K562 (cell line): ENCODE measurements at regions not wholly inside any gene's neighbourhood (a gene's known extent, or its start where the extent isn't known, plus 50 kb on each side); places are given as distances from the start of the nearest gene placed in this dataset.

Source experiments
- AFF1 ChIP-seq, 2 experiments: fragments of 450-650 bp; IDR thresholded peaks; 2 replicates each; pipeline ENCODE4 v1.6.1; 2018; ENCODE audit warnings: mild to moderate bottlenecking in 2 of 2, low read depth in 1 of 2; ENCODE audit not compliant: partially characterized antibody in 2 of 2
- CBX8 ChIP-seq: fragments of 200-600 bp; sonication (generic); IDR thresholded peaks from 2 replicates; pipeline ENCODE4 v1.6.1; 2012; ENCODE audit warnings: borderline replicate concordance, mixed run types, low read depth, mild to moderate bottlenecking, moderate library complexity, mixed read lengths, low read length, control low read depth, inconsistent platforms; ENCODE audit not compliant: poor library complexity, severe bottlenecking; ENCODE audit errors: extremely low read depth
- CHD2 ChIP-seq: IDR thresholded peaks from 2 replicates; pipeline ENCODE4 v1.6.1; 2011; ENCODE audit warnings: low read depth, low read length
- CTCF ChIP-seq, 3 experiments: IDR thresholded peaks in 2 of 3; conservative IDR thresholded peaks in 1 of 3; 2 replicates each; pipeline ENCODE4 v1.5.1; 2011 to 2012; ENCODE audit warnings: low read length in 3 of 3, mild to moderate bottlenecking in 3 of 3, control low read depth in 2 of 3, improper control_type of control experiment in 1 of 3, inconsistent platforms in 1 of 3, low read depth in 1 of 3, mixed read lengths in 1 of 3, moderate library complexity in 1 of 3; ENCODE audit not compliant: insufficient read depth in 2 of 3
- FOXM1 ChIP-seq, 2 experiments: fragments of 450-650 bp in 1 of 2; sonication (generic) in 1 of 2; formaldehyde crosslinking in 1 of 2; IDR thresholded peaks; 2 replicates each; pipeline versions ENCODE4 v1.6.1 to v1.9.0; 2017 to 2022; ENCODE audit warnings: low read depth in 2 of 2, mild to moderate bottlenecking in 2 of 2, missing genetic modification reagents in 1 of 2, moderate library complexity in 1 of 2
- FOXP1 ChIP-seq: sonication (generic); formaldehyde crosslinking; IDR thresholded peaks from 2 replicates; pipeline ENCODE4 v1.8.0; 2022; ENCODE audit warnings: mild to moderate bottlenecking, missing genetic modification reagents
- MAFF ChIP-seq: IDR thresholded peaks from 2 replicates; pipeline ENCODE4 v1.6.1; 2012; ENCODE audit warnings: low read length, improper control_type of control experiment
- POLR2A ChIP-seq: fragments of 450-650 bp; conservative IDR thresholded peaks from 2 replicates; pipeline ENCODE4 v1.6.1; 2016
- POLR2AphosphoS5 ChIP-seq: IDR thresholded peaks from 2 replicates; pipeline ENCODE4 v1.6.1; 2011; ENCODE audit warnings: mild to moderate bottlenecking, low read depth, low read length, moderate library complexity; ENCODE audit not compliant: control insufficient read depth, insufficient read depth
- RFX5 ChIP-seq: IDR thresholded peaks from 2 replicates; pipeline ENCODE4 v1.6.1; 2011; ENCODE audit warnings: low read depth, mild to moderate bottlenecking, improper control_type of control experiment, low read length
- ZSCAN29 ChIP-seq: fragments of 450-650 bp; IDR thresholded peaks from 2 replicates; pipeline ENCODE4 v1.6.1; 2017

- TF ChIP-seq AFF1 (IDR thresholded peaks at IDR 0.05; ENCODE audit: low read depth in 1 of 2, partially characterized antibody in 2 of 2) (no peak), CTCF (IDR thresholded peaks at IDR 0.05 in 2 of 3, conservative IDR thresholded peaks at IDR 0.05 in 1 of 3; ENCODE audit: insufficient read depth in 2 of 3, low read depth in 1 of 3, low read length in 3 of 3) (no peak), ZSCAN29 (no peak), RFX5 (no peak), CBX8 (no peak), FOXP1 (CRISPR knock-in tag) (no peak), POLR2AphosphoS5 (no peak), POLR2A (no peak), FOXM1 (IDR thresholded peaks at IDR 0.05; ENCODE audit: low read depth) (no peak), FOXM1 (CRISPR knock-in tag; IDR thresholded peaks at IDR 0.05; ENCODE audit: low read depth) (no peak), MAFF (no peak), CHD2 (no peak)
These were observed 137.1 kb upstream of the LPAR1 start for GRCh38 chr9:111175350-111175749.
